Esophagus squamous epithelium (tissue), 4 donors: ENCODE measurements at regions not wholly inside any gene's neighbourhood (a gene's known extent, or its start where the extent isn't known, plus 50 kb on each side); places are given as distances from the start of the nearest gene placed in this dataset.

Experiments
- CTCF ChIP-seq, 6 experiments: fragments of 450-650 bp in 4 of 6; fragments of 200-600 bp in 2 of 6; sonication (generic) in 2 of 6; IDR thresholded peaks; one replicate each; pipeline ENCODE4 v1.5.1; 2016 to 2019; ENCODE audit warnings: antibody characterized with exemption in 6 of 6, mild to moderate bottlenecking in 4 of 6, moderate library complexity in 4 of 6
- POLR2A ChIP-seq, 4 donors: fragments of 450-650 bp; IDR thresholded peaks; one replicate each; pipeline ENCODE4 v1.6.1; 2017; ENCODE audit warnings: antibody characterized with exemption in 4 of 4, mild to moderate bottlenecking in 4 of 4, moderate library complexity in 3 of 4

DNA sequence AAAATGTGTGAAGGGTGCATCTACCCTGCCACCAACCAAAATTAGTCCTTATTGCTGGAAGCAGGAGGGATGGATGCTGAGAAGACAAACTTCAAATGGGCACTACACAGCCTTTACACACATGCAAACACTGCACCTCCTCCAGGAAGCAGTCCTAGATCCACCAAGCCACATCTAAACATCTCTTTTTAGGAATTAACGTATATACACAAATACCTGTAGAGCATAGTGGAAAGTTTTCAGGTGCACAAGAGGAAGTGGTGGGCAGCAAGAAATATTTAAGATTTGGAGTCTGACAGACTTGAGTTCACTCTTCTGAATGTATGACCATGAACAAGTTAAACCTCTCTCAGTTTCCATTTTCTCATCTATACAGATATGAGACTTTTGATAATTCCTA is 456.6 kb upstream of the PROK2 start:
- TF ChIP-seq CTCF (IDR thresholded peaks at IDR 0.05): no peak
- TF ChIP-seq POLR2A (IDR thresholded peaks at IDR 0.05): no peak
